ENCODE measurements at regions not wholly inside any gene's neighbourhood (a gene's known extent, or its start where the extent isn't known, plus 50 kb on each side); places are given as distances from the start of the nearest gene placed in this dataset.

DNA sequence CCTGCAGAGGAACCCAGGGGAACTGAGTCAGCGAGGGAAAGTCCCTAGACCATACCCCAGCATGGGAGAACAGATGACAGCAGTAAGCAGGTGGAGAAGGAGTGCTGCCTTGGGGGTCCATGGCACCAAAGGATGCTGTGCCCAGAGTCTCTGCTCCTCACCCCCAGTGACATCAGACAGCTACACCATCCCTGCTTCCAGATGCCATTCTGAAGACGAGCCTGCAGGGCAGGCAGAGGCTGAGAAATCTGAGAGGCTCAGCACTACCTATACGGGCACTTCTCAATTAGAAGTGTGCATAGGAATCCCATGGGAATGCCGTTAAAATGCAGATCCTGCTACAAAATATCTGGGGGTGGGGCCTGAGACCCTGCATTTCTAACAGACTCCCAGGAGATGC is 211.3 kb upstream of the NSMCE3 start:
- peaks cover 8% of the 10 kb centered on the region for H3K27me3 ChIP-seq (replicated peaks; ENCODE audit: insufficient read depth, low read depth, low read length, poor library complexity)
- intact Hi-C loops (cut with micrococcal nuclease; ENCODE audit: unreplicated experiment), result no loop called here
- no peak overlapping the region for H3K4me3 ChIP-seq (ENCODE audit: low read depth, low read length, poor library complexity, severe bottlenecking)
- H3K4me1 ChIP-seq (ENCODE audit: insufficient read depth, low read length, poor library complexity, severe bottlenecking), result no peaks in the 10 kb centered on the region
- ChIA-PET POLR2A (ENCODE audit: low non-redundant PET) (no interaction called here), CTCF (no interaction called here)
- H3K9me3 ChIP-seq (ENCODE audit: low read depth, low read length, poor library complexity, severe bottlenecking), result no peaks in the 10 kb centered on the region
- H3K36me3 ChIP-seq (ENCODE audit: insufficient read depth, low read length, poor library complexity, severe bottlenecking), result no peaks in the 10 kb centered on the region
- no peak overlapping the region for H3K27ac ChIP-seq (ENCODE audit: low read depth, low read length, poor library complexity, severe bottlenecking)
- BruUV-seq (replicated peaks), result no TSS peak
- DNase-seq (ENCODE audit: low spot score), result no peak
- TF ChIP-seq EZH2 (IDR thresholded peaks at IDR 0.05; ENCODE audit: borderline replicate concordance, low read depth, low read length, poor library complexity, severe bottlenecking), result no peak
- TF ChIP-seq, protein P1, sequence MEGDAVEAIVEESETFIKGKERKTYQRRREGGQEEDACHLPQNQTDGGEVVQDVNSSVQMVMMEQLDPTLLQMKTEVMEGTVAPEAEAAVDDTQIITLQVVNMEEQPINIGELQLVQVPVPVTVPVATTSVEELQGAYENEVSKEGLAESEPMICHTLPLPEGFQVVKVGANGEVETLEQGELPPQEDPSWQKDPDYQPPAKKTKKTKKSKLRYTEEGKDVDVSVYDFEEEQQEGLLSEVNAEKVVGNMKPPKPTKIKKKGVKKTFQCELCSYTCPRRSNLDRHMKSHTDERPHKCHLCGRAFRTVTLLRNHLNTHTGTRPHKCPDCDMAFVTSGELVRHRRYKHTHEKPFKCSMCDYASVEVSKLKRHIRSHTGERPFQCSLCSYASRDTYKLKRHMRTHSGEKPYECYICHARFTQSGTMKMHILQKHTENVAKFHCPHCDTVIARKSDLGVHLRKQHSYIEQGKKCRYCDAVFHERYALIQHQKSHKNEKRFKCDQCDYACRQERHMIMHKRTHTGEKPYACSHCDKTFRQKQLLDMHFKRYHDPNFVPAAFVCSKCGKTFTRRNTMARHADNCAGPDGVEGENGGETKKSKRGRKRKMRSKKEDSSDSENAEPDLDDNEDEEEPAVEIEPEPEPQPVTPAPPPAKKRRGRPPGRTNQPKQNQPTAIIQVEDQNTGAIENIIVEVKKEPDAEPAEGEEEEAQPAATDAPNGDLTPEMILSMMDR (conservative IDR thresholded peaks at IDR 0.05; ENCODE audit: low read depth, low read length), result no peak

- Histone ChIP-seq H3K4me3 (ENCODE audit: low read depth, low read length, poor library complexity, severe bottlenecking) (no peak overlapping the region), H3K9me3 (ENCODE audit: low read depth, low read length, poor library complexity, severe bottlenecking) (no peaks in the 10 kb centered on the region), H3K36me3 (ENCODE audit: insufficient read depth, low read length, poor library complexity, severe bottlenecking) (no peaks in the 10 kb centered on the region), H3K27ac (ENCODE audit: low read depth, low read length, poor library complexity, severe bottlenecking) (no peak overlapping the region), H3K4me1 (ENCODE audit: insufficient read depth, low read length, poor library complexity, severe bottlenecking) (no peaks in the 10 kb centered on the region), H3K27me3 (replicated peaks; ENCODE audit: insufficient read depth, low read depth, low read length, poor library complexity) (peaks cover 2% of the 10 kb centered on the region)
- no TSS peak for BruUV-seq (replicated peaks)
- TF ChIP-seq, protein P1 (conservative IDR thresholded peaks at IDR 0.05; ENCODE audit: low read depth, low read length), result no peak
- no peak for TF ChIP-seq EZH2 (IDR thresholded peaks at IDR 0.05; ENCODE audit: borderline replicate concordance, low read depth, low read length, poor library complexity, severe bottlenecking)
- POLR2A ChIA-PET (ENCODE audit: low non-redundant PET), result no interaction called here
- CTCF ChIA-PET, result no interaction called here
- intact Hi-C loops (cut with micrococcal nuclease; ENCODE audit: unreplicated experiment), result no loop called here
- DNase-seq (ENCODE audit: low spot score), result no peak
Observed at GRCh38 chr15:29480278-29480677, 210.7 kb upstream of the NSMCE3 start.

- intact Hi-C loops (cut with micrococcal nuclease; ENCODE audit: unreplicated experiment), result no loop called here
Observed at GRCh38 chr15:29477256-29477655, 207.6 kb upstream of the NSMCE3 start.

More at GRCh38 chr15:29477256-29477655, 207.6 kb upstream of the NSMCE3 start:
- Histone ChIP-seq H3K9me3 (ENCODE audit: low read depth, low read length, poor library complexity, severe bottlenecking) (no peaks in the 10 kb centered on the region), H3K4me1 (ENCODE audit: insufficient read depth, low read length, poor library complexity, severe bottlenecking) (no peaks in the 10 kb centered on the region), H3K4me3 (ENCODE audit: low read depth, low read length, poor library complexity, severe bottlenecking) (no peak overlapping the region), H3K27me3 (replicated peaks; ENCODE audit: insufficient read depth, low read depth, low read length, poor library complexity) (no peaks in the 10 kb centered on the region), H3K36me3 (ENCODE audit: insufficient read depth, low read length, poor library complexity, severe bottlenecking) (no peaks in the 10 kb centered on the region), H3K27ac (ENCODE audit: low read depth, low read length, poor library complexity, severe bottlenecking) (no peak overlapping the region)
- no peak for DNase-seq (ENCODE audit: low spot score)
- BruUV-seq (replicated peaks), result no TSS peak
- no peak for TF ChIP-seq EZH2 (IDR thresholded peaks at IDR 0.05; ENCODE audit: borderline replicate concordance, low read depth, low read length, poor library complexity, severe bottlenecking)
- TF ChIP-seq, protein P1 (conservative IDR thresholded peaks at IDR 0.05; ENCODE audit: low read depth, low read length), result no peak
- CTCF ChIA-PET, result no interaction called here
- POLR2A ChIA-PET (ENCODE audit: low non-redundant PET), result no interaction called here

Measured in A673 (cell line).